ENCODE measurements at regions not wholly inside any gene's neighbourhood (a gene's known extent, or its start where the extent isn't known, plus 50 kb on each side); places are given as distances from the start of the nearest gene placed in this dataset.
"Not testable (repeated sequence)": the region's sequence is repeated elsewhere in the genome, so short reads cannot be mapped to it uniquely, and the experiment has no call there.

DNA sequence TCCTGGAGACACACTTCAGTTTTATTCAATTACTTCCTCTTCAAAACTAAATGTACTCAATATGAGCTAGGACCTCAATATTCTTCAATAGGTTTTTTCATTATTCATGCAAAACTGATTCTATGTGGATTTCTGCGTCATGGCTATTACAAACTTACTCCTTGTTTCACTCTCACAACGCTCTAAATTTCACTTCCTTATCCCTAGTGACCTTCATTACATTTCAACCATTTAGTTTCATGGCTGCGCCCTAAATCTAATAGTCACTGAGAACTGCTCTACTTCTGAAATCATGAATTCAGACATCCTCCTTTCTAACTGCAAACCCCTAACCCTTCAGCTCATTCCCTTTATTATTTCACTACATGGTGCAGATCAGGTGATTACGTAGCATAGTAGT, 93.9 kb downstream of the SLC25A46 start:
- H3K27ac Mint-ChIP-seq (ENCODE audit: unreplicated experiment) = no peak overlapping the region
- no peak overlapping the region for H3K4me3 Mint-ChIP-seq
- TF ChIP-seq, protein P1, sequence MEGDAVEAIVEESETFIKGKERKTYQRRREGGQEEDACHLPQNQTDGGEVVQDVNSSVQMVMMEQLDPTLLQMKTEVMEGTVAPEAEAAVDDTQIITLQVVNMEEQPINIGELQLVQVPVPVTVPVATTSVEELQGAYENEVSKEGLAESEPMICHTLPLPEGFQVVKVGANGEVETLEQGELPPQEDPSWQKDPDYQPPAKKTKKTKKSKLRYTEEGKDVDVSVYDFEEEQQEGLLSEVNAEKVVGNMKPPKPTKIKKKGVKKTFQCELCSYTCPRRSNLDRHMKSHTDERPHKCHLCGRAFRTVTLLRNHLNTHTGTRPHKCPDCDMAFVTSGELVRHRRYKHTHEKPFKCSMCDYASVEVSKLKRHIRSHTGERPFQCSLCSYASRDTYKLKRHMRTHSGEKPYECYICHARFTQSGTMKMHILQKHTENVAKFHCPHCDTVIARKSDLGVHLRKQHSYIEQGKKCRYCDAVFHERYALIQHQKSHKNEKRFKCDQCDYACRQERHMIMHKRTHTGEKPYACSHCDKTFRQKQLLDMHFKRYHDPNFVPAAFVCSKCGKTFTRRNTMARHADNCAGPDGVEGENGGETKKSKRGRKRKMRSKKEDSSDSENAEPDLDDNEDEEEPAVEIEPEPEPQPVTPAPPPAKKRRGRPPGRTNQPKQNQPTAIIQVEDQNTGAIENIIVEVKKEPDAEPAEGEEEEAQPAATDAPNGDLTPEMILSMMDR (conservative IDR thresholded peaks at IDR 0.05) = no peak
- H3K9me3 Mint-ChIP-seq = peaks cover 3% of the 10 kb centered on the region
- no peaks in the 10 kb centered on the region for H3K27me3 Mint-ChIP-seq (ENCODE audit: low read depth)
- peaks cover 3% of the 10 kb centered on the region for H3K36me3 Mint-ChIP-seq (ENCODE audit: low read depth)
- no peak for DNase-seq (ENCODE audit: low read depth, low spot score)
- no peaks in the 10 kb centered on the region for H3K4me1 Mint-ChIP-seq

DNA sequence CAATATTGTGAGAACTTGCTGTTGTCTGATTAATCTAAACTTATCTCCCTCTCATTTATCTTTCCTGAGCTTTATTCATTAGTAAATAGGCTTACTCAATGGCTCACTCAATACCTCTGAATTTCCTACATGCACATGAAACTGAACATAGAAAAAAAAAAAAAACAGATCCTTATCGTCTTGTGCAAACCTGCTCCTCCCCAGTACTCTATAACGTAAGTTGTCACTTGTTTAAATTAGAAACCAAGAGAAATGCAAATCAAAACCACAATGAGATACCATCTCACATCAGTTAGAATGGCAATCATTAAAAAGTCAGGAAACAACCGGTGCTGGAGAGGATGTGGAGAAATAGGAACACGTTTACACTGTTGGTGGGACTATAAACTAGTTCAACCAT, 96.1 kb downstream of the SLC25A46 start:
- not testable (repeated sequence) for H3K9me3 Mint-ChIP-seq; H3K36me3 Mint-ChIP-seq (ENCODE audit: low read depth); H3K4me3 Mint-ChIP-seq; H3K27ac Mint-ChIP-seq (ENCODE audit: unreplicated experiment); H3K4me1 Mint-ChIP-seq; DNase-seq (ENCODE audit: low read depth, low spot score); H3K27me3 Mint-ChIP-seq (ENCODE audit: low read depth)

DNA sequence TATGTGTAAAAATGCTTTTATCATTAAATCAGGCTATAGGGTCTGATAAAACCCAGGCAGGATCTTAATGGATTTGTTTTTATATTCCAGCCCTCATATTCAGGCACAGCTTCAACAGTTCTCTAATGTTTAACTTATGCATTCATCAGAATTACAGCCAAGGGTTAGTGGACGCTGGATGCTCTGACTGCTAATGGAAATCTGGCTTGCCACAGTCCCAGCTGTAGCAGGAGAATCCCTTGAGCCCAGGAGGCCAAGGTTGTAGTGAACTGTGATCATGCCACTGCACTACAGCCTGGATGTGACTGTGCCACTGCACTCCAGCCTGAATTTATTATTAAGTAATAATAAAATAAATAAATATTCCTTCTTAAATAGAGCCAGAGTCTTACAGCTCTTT, 98.0 kb downstream of the SLC25A46 start:
- TF ChIP-seq, protein P1 (conservative IDR thresholded peaks at IDR 0.05) = no peak
- Mint-ChIP-seq H3K4me3 (no peak overlapping the region), H3K9me3 (no peaks in the 10 kb centered on the region), H3K27me3 (ENCODE audit: low read depth) (peaks cover 3% of the 10 kb centered on the region), H3K27ac (ENCODE audit: unreplicated experiment) (no peak overlapping the region), H3K4me1 (no peaks in the 10 kb centered on the region), H3K36me3 (ENCODE audit: low read depth) (no peaks in the 10 kb centered on the region)
- no peak for DNase-seq (ENCODE audit: low read depth, low spot score)

DNA sequence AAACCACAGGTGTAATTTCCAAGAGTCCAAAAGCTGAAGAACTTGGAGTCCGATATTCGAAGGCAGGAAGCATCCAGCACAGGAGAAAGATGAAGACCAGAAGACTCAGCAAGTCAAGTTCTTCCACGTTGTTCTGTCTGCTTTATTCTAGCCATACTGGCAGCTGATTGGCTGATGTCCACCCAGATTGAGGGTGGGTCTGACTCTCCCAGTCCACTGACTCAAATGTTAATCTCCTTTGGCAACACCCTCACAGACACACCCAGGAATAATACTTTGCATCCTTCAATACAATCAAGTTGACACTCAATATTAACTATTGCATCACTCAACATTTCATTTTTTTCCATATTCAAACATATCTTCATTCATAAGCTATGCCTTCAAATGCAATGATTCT, 99.5 kb downstream of the SLC25A46 start:
- H3K4me3 Mint-ChIP-seq; H3K36me3 Mint-ChIP-seq (ENCODE audit: low read depth); H3K4me1 Mint-ChIP-seq: not testable (repeated sequence)

DNA sequence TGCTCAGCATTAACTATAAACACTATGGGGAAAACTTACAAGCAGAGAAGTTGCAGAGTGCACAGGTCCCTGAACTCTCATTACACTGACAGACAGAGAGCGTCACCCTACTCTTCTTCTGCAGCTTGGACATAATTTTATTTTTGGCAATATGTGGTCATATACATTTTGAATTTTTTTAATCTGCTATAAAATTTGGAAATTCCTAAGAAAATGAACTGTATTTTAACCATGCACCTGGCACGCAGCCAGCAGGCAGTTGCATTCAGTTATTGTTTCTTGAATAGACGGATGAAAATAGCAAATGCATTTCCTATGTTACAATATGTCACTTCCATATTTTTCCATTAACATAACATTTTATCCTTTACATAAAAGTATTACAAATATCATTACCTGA, 100.2 kb downstream of the SLC25A46 start:
- Mint-ChIP-seq H3K4me3 (no peak overlapping the region), H3K27ac (ENCODE audit: unreplicated experiment) (no peak overlapping the region), H3K4me1 (no peaks in the 10 kb centered on the region), H3K36me3 (ENCODE audit: low read depth) (no peaks in the 10 kb centered on the region), H3K9me3 (no peaks in the 10 kb centered on the region), H3K27me3 (ENCODE audit: low read depth) (peaks cover 3% of the 10 kb centered on the region)
- DNase-seq (ENCODE audit: low read depth, low spot score) = no peak
- TF ChIP-seq, protein P1 (conservative IDR thresholded peaks at IDR 0.05) = no peak

More for the DNA sequence above, 99.5 kb downstream of the SLC25A46 start:
- H3K27ac Mint-ChIP-seq (ENCODE audit: unreplicated experiment); H3K27me3 Mint-ChIP-seq (ENCODE audit: low read depth); H3K9me3 Mint-ChIP-seq; DNase-seq (ENCODE audit: low read depth, low spot score): not testable (repeated sequence)

DNA sequence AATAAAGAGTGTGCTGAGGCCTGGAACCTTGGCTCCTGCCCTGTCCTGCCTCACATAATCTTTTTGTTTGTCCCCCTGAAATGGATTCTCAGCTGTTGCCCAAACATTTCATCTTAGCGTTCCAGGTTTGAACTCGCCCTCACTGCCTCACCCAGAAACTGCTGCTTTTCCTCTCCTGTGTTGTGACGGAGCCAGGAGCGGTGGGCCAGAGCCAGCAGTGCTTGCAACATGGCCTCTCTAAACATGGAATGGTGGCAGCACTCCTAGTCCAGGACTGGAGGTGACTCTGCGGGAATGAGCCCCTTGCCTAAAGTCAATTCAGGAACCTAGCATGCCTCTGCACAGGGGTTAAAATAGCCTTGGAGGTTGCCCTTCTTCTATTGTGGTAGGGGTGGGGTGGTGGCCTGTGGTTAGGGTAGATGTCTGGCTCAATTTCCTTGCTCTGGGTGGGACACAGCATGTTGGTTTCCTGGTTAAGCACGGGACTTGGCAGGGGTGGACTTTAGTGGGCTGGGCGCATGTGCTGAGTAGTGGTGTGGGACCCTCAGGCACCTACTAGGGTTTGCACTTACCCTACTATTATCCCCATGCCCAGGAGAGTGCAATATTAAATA, 101.6 kb downstream of the SLC25A46 start:
- peaks cover 3% of the 10 kb centered on the region for H3K27me3 Mint-ChIP-seq (ENCODE audit: low read depth)
- TF ChIP-seq, protein P1 (conservative IDR thresholded peaks at IDR 0.05) = no peak
- no peak overlapping the region for H3K27ac Mint-ChIP-seq (ENCODE audit: unreplicated experiment)
- no peaks in the 10 kb centered on the region for H3K4me1 Mint-ChIP-seq
- H3K9me3 Mint-ChIP-seq = no peaks in the 10 kb centered on the region
- H3K36me3 Mint-ChIP-seq (ENCODE audit: low read depth) = no peaks in the 10 kb centered on the region
- no peak overlapping the region for H3K4me3 Mint-ChIP-seq
- DNase-seq (ENCODE audit: low read depth, low spot score) = no peak
